SK-N-SH (cell line): ENCODE measurements at regions not wholly inside any gene's neighbourhood (a gene's known extent, or its start where the extent isn't known, plus 50 kb on each side); places are given as distances from the start of the nearest gene placed in this dataset.

Experiments
- CTCF ChIA-PET: fragments of 300-600, 350-600 bp; formaldehyde crosslinking; extraction: SDS; loops from one replicate; lab custom pipeline; 2021; lab: Yijun Ruan, JAX
- POLR2A ChIA-PET: fragments of 350-600 bp; sonication (Branson Sonifier 250); formaldehyde crosslinking; extraction: SDS; loops from one replicate; lab custom pipeline; 2020; ENCODE audit warnings: antibody characterized with exemption, inconsistent platforms; lab: Yijun Ruan, JAX
- DNase-seq: peaks from one replicate; pipeline ENCODE4 v3.0.0; 2012
- H2AFZ ChIP-seq: fragments of 200-600 bp; sonication (generic); 2 replicates; pipeline ENCODE4 v1.8.1; 2016; ENCODE audit warnings: antibody characterized with exemption, mild to moderate bottlenecking, low read depth
- H3F3A ChIP-seq: fragments of 200-600 bp; sonication (generic); replicated peaks from 2 replicates; pipeline ENCODE3; 2016; ENCODE audit warnings: antibody characterized with exemption, mild to moderate bottlenecking; ENCODE audit not compliant: insufficient read depth
- H3K27ac ChIP-seq, 2 experiments: fragments of 200-500 bp in 1 of 2; fragments of 200-600 bp in 1 of 2; sonication (Bioruptor generic) in 1 of 2; sonication (generic), shearing (Covaris generic) in 1 of 2; 2 replicates each; pipeline versions ENCODE4 v1.5.1 to v1.6.1; 2014 to 2016; ENCODE audit warnings: low read depth in 2 of 2, inconsistent platforms in 1 of 2, low read length in 1 of 2, mild to moderate bottlenecking in 1 of 2, mixed read lengths in 1 of 2
- H3K27me3 ChIP-seq: fragments of 200-600 bp; sonication (generic), shearing (Covaris generic); 2 replicates; pipeline ENCODE4 v1.6.1; 2016; ENCODE audit warnings: mixed run types; ENCODE audit not compliant: insufficient read depth
- H3K36me3 ChIP-seq, 2 experiments: fragments of 200-500 bp in 1 of 2; fragments of 200-600 bp in 1 of 2; sonication (Bioruptor generic) in 1 of 2; sonication (generic) in 1 of 2; replicated peaks in 1 of 2; 2 replicates each; pipeline versions ENCODE3 to v1.5.1; 2014 to 2016; ENCODE audit warnings: low read length in 1 of 2, mild to moderate bottlenecking in 1 of 2; ENCODE audit not compliant: insufficient read depth in 2 of 2, control insufficient read depth in 1 of 2
- H3K4me1 ChIP-seq, 2 experiments: fragments of 200-500 bp in 1 of 2; fragments of 200-600 bp in 1 of 2; sonication (Bioruptor generic) in 1 of 2; sonication (generic), shearing (Covaris generic) in 1 of 2; 2 replicates each; pipeline versions ENCODE4 v1.5.1 to v1.6.1; 2014 to 2016; ENCODE audit warnings: low read depth in 1 of 2, low read length in 1 of 2, mixed run types in 1 of 2; ENCODE audit not compliant: insufficient read depth in 2 of 2, control insufficient read depth in 1 of 2
- H3K4me2 ChIP-seq: fragments of 200-600 bp; sonication (generic), shearing (Covaris generic); 2 replicates; pipeline ENCODE4 v1.6.1; 2017; ENCODE audit warnings: mixed run types
- H3K4me3 ChIP-seq, 2 experiments: fragments of 200-500 bp in 1 of 2; fragments of 200-600 bp in 1 of 2; sonication (Bioruptor generic) in 1 of 2; sonication (generic), shearing (Covaris generic) in 1 of 2; 2 replicates each; pipeline versions ENCODE4 v1.5.1 to v1.8.1; 2014 to 2016; ENCODE audit warnings: low read depth in 2 of 2, inconsistent platforms in 1 of 2, low read length in 1 of 2, mild to moderate bottlenecking in 1 of 2, mixed read lengths in 1 of 2, moderate library complexity in 1 of 2
- H3K79me2 ChIP-seq: fragments of 200-600 bp; sonication (generic); 2 replicates; pipeline ENCODE4 v1.8.1; 2017; ENCODE audit warnings: mild to moderate bottlenecking; ENCODE audit not compliant: insufficient read depth
- H3K9ac ChIP-seq: fragments of 200-600 bp; sonication (generic); 2 replicates; pipeline ENCODE4 v1.6.1; 2017; ENCODE audit warnings: mixed run types
- H3K9me2 ChIP-seq: fragments of 200-600 bp; sonication (generic); 2 replicates; pipeline ENCODE4 v1.6.1; 2017; ENCODE audit warnings: mixed run types
- H3K9me3 ChIP-seq: fragments of 200-600 bp; sonication (generic); 2 replicates; pipeline ENCODE4 v1.6.1; 2017; ENCODE audit warnings: mixed run types, mild to moderate bottlenecking, moderate library complexity
- H4K20me1 ChIP-seq: fragments of 200-600 bp; sonication (generic); 2 replicates; pipeline ENCODE4 v1.6.1; 2017; ENCODE audit warnings: mild to moderate bottlenecking, mixed run types; ENCODE audit not compliant: insufficient read depth
- EP300 ChIP-seq, 2 experiments: IDR thresholded peaks; 2 replicates each; pipeline versions ENCODE4 v1.4.0 to v1.6.1; 2012; ENCODE audit warnings: borderline replicate concordance in 1 of 2, low read depth in 1 of 2, low read length in 1 of 2
- FOSL2 ChIP-seq: IDR thresholded peaks from 2 replicates; pipeline ENCODE4 v1.4.0; 2012; ENCODE audit warnings: low read depth, mild to moderate bottlenecking, moderate library complexity, borderline replicate concordance
- FOXJ3 ChIP-seq: sonication (generic); formaldehyde crosslinking; IDR thresholded peaks from 2 replicates; pipeline ENCODE4 v1.5.1; 2020; ENCODE audit warnings: mild to moderate bottlenecking, missing genetic modification reagents
- GATA2 ChIP-seq: sonication (generic); formaldehyde crosslinking; IDR thresholded peaks from 2 replicates; pipeline ENCODE4 v1.5.0; 2020; ENCODE audit warnings: mild to moderate bottlenecking, missing genetic modification reagents
- MEF2A ChIP-seq: IDR thresholded peaks from 2 replicates; pipeline ENCODE4 v1.4.0; 2012; ENCODE audit warnings: low read depth, borderline replicate concordance
- RFX5 ChIP-seq: IDR thresholded peaks from 2 replicates; pipeline ENCODE4 v1.6.1; 2012; ENCODE audit warnings: mild to moderate bottlenecking, improper control_type of control experiment, low read length
- SIN3A ChIP-seq: IDR thresholded peaks from 2 replicates; pipeline ENCODE4 v1.6.1; 2012; ENCODE audit warnings: low read depth, mild to moderate bottlenecking, low read length, moderate library complexity, borderline replicate concordance
- TCF12 ChIP-seq: IDR thresholded peaks from 2 replicates; pipeline ENCODE4 v1.4.0; 2012
- WGBS: methylation state at CpG from one replicate; pipeline ENCODE4 v1.1.6; 2017; ENCODE audit warnings: low lambda C conversion rate; 5-methylcytosine and 5-hydroxymethylcytosine counted together
- TF ChIP-seq, protein P1 (sequence below): fragments of 200-600 bp; sonication (generic); IDR thresholded peaks from 2 replicates; pipeline ENCODE4 v1.6.1; 2017; ENCODE audit warnings: antibody characterized with exemption, mild to moderate bottlenecking, moderate library complexity
- TF ChIP-seq, protein P2 (sequence below): IDR thresholded peaks from 2 replicates; pipeline ENCODE4 v1.6.1; 2012; ENCODE audit warnings: mild to moderate bottlenecking, low read depth, low read length, moderate library complexity
- TF ChIP-seq, protein P3 (sequence below): IDR thresholded peaks from 2 replicates; pipeline ENCODE4 v1.4.0; 2012; ENCODE audit warnings: low read depth, borderline replicate concordance

GRCh38 chr13:40230833-40231266, 435.6 kb downstream of the FOXO1 start (continued):
- TF ChIP-seq, protein P1, sequence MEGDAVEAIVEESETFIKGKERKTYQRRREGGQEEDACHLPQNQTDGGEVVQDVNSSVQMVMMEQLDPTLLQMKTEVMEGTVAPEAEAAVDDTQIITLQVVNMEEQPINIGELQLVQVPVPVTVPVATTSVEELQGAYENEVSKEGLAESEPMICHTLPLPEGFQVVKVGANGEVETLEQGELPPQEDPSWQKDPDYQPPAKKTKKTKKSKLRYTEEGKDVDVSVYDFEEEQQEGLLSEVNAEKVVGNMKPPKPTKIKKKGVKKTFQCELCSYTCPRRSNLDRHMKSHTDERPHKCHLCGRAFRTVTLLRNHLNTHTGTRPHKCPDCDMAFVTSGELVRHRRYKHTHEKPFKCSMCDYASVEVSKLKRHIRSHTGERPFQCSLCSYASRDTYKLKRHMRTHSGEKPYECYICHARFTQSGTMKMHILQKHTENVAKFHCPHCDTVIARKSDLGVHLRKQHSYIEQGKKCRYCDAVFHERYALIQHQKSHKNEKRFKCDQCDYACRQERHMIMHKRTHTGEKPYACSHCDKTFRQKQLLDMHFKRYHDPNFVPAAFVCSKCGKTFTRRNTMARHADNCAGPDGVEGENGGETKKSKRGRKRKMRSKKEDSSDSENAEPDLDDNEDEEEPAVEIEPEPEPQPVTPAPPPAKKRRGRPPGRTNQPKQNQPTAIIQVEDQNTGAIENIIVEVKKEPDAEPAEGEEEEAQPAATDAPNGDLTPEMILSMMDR = no peak
- peak in 1 of 2 experiments; percentile 41; a peak in 2 of 4 replicates for TF ChIP-seq EP300 (IDR thresholded peaks at IDR 0.05; ENCODE audit: borderline replicate concordance in 1 of 2, low read depth in 1 of 2, low read length in 1 of 2)
- no peak; the same call in 1 of the 2 replicates for TF ChIP-seq MEF2A
- no peak for TF ChIP-seq FOXJ3
- TF ChIP-seq GATA2 (CRISPR knock-in tag) = no peak
- peak; percentile 55; the same call in 1 of the 2 replicates for TF ChIP-seq FOSL2
- no peak for TF ChIP-seq SIN3A
- TF ChIP-seq, protein P2, sequence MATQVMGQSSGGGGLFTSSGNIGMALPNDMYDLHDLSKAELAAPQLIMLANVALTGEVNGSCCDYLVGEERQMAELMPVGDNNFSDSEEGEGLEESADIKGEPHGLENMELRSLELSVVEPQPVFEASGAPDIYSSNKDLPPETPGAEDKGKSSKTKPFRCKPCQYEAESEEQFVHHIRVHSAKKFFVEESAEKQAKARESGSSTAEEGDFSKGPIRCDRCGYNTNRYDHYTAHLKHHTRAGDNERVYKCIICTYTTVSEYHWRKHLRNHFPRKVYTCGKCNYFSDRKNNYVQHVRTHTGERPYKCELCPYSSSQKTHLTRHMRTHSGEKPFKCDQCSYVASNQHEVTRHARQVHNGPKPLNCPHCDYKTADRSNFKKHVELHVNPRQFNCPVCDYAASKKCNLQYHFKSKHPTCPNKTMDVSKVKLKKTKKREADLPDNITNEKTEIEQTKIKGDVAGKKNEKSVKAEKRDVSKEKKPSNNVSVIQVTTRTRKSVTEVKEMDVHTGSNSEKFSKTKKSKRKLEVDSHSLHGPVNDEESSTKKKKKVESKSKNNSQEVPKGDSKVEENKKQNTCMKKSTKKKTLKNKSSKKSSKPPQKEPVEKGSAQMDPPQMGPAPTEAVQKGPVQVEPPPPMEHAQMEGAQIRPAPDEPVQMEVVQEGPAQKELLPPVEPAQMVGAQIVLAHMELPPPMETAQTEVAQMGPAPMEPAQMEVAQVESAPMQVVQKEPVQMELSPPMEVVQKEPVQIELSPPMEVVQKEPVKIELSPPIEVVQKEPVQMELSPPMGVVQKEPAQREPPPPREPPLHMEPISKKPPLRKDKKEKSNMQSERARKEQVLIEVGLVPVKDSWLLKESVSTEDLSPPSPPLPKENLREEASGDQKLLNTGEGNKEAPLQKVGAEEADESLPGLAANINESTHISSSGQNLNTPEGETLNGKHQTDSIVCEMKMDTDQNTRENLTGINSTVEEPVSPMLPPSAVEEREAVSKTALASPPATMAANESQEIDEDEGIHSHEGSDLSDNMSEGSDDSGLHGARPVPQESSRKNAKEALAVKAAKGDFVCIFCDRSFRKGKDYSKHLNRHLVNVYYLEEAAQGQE = no peak
- TF ChIP-seq, protein P3, sequence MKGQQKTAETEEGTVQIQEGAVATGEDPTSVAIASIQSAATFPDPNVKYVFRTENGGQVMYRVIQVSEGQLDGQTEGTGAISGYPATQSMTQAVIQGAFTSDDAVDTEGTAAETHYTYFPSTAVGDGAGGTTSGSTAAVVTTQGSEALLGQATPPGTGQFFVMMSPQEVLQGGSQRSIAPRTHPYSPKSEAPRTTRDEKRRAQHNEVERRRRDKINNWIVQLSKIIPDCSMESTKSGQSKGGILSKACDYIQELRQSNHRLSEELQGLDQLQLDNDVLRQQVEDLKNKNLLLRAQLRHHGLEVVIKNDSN = no peak
- TF ChIP-seq RFX5 = no peak

GRCh38 chr13:40231311-40231710, 435.1 kb downstream of the FOXO1 start:
- H3K79me2 ChIP-seq = no peaks in the 10 kb centered on the region
- H3K4me3 ChIP-seq = no peak overlapping the region
- H3K27me3 ChIP-seq = no peaks in the 10 kb centered on the region
- no peaks in the 10 kb centered on the region for H3K9me2 ChIP-seq
- peak overlapping the region; percentile 60 to 70; a peak in 3 of 4 replicates for H3K27ac ChIP-seq
- H3K36me3 ChIP-seq = no peaks in the 10 kb centered on the region
- H3K4me1 ChIP-seq = no peaks in the 10 kb centered on the region; a peak in 2 of 4 replicates
- peak overlapping the region; percentile 41; the same call in 1 of the 2 replicates for H3K4me2 ChIP-seq
- no peaks in the 10 kb centered on the region for H4K20me1 ChIP-seq
- H3K9ac ChIP-seq = no peak overlapping the region
- peak; percentile 13 for TF ChIP-seq TCF12
- TF ChIP-seq, protein P1 = no peak
- no peak for DNase-seq
- H2AFZ ChIP-seq = peak overlapping the region; percentile 43; the same call in 1 of the 2 replicates
- whole genome bisulfite sequencing = 12% methylated on average over 2 of the region's 2 CpGs
- POLR2A ChIA-PET = no interaction called here
- CTCF ChIA-PET = no interaction called here
- no peaks in the 10 kb centered on the region for H3K9me3 ChIP-seq
- peaks cover 14% of the 10 kb centered on the region for H3F3A ChIP-seq
